Cardiac fibroblast (primary cell): ENCODE measurements at regions not wholly inside any gene's neighbourhood (a gene's known extent, or its start where the extent isn't known, plus 50 kb on each side); places are given as distances from the start of the nearest gene placed in this dataset.

Experiments used
- DNase-seq, 2 donors: peaks; one replicate each; pipeline versions ENCODE4 v3.0.0 to v3.0.0-alpha.2; 2010; ENCODE audit warnings: low read depth in 2 of 2
- H3K4me3 ChIP-seq, 2 donors: replicated peaks in 1 of 2; 1 replicate in 1 of 2; 2 replicates in 1 of 2; pipeline ENCODE4 v1.5.1; 2011; ENCODE audit warnings: low read depth in 2 of 2, low read length in 2 of 2, mild to moderate bottlenecking in 2 of 2, moderate library complexity in 1 of 2
- TF ChIP-seq, protein P1 (sequence below): IDR thresholded peaks from one replicate; pipeline ENCODE4 v1.5.1; 2011; ENCODE audit warnings: low read depth, mild to moderate bottlenecking, low read length, inconsistent platforms

DNA sequence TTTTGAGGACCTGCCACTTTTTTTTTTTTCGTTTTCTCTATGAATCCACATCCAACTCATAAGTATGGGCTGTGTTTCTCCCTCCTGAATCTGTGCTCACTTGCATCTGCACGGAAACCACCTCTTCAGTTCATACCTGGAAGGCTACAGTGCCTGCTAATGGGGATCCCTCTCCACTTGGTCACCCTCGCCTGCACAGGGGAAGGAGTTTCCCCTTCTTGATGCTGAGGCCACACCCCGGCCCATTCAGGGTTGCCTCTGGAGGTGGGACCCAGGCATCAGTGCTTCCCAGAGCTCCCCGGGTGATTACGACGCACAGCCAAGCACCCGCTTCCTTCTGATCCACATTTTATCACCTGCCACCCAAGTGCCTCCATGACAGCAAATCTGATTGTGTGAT is 85.9 kb upstream of the TBC1D3K start:
- TF ChIP-seq, protein P1, sequence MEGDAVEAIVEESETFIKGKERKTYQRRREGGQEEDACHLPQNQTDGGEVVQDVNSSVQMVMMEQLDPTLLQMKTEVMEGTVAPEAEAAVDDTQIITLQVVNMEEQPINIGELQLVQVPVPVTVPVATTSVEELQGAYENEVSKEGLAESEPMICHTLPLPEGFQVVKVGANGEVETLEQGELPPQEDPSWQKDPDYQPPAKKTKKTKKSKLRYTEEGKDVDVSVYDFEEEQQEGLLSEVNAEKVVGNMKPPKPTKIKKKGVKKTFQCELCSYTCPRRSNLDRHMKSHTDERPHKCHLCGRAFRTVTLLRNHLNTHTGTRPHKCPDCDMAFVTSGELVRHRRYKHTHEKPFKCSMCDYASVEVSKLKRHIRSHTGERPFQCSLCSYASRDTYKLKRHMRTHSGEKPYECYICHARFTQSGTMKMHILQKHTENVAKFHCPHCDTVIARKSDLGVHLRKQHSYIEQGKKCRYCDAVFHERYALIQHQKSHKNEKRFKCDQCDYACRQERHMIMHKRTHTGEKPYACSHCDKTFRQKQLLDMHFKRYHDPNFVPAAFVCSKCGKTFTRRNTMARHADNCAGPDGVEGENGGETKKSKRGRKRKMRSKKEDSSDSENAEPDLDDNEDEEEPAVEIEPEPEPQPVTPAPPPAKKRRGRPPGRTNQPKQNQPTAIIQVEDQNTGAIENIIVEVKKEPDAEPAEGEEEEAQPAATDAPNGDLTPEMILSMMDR: no peak
- no peak overlapping the region for H3K4me3 ChIP-seq
- no peak for DNase-seq

DNA sequence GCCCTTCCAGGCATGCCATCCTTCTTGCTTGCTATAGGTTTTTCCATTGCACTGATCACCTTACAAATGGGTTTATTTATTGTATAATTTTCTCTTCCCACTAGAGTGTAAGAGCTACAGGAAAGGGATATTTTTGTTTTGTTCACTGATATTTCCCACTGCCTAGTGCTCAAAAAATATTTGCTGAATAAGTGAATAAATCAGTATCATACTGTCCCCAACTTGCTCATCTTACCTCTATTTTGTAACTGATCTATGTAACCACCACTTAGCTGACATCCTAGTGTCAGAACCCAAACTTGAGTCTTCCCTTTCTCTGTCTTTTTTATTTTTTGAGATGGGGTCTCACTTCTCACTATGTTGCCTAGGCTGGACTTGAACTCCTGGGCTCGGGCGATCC is 87.6 kb upstream of the TBC1D3K start:
- DNase-seq: no peak

DNA sequence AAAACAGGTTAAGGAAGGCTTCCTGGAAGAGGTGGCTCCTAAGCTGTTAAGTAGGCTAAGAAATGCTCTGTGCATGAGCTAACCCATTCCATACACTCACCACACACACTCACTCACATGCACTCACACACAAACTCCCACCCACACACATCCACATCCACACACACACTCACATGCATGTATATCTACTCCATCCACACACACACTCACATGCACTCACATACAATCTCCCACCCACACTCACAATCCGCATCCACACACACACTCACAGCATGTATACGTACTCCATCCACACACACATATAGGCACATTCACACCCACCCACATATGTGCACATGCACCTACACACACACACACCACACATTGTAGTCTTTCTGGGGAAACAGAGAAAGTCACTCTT is 89.3 kb upstream of the HNF1B start:
- DNase-seq: no peak
- H3K4me3 ChIP-seq: no peak overlapping the region
- TF ChIP-seq, protein P1: no peak

More for the DNA sequence above, 87.6 kb upstream of the TBC1D3K start:
- TF ChIP-seq, protein P1: no peak
- no peak overlapping the region for H3K4me3 ChIP-seq

DNA sequence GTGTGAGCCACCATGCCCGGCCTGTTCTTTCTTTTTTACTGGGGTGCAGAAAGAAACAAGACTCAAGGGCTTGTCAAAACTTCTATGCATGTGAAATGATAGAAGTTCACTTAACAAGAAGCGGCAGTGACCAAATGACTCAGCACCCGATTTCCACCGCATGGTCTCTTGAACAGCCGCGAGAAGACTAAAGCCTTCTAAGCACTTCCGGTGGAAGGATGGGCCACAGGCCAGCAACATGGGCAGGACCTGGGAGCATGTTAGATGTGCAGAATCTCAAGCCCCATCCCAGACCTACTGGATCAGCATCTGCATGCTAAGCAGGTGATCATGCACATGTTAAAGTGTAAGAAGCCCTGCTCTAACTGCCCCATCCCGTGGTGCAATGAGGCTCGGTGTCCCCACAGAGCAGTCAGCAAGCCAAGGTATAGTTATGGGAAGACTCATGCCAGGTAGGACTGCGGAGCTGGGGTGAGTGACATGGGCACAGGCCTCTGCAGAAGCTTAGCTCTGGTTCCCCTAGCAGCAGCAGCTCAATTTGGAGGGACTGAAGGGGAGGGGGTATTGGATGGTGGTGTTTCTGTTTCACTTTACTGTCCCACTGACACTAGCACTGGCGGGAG is 88.5 kb upstream of the HNF1B start:
- no peak for DNase-seq
- H3K4me3 ChIP-seq: no peak overlapping the region
- TF ChIP-seq, protein P1: no peak

DNA sequence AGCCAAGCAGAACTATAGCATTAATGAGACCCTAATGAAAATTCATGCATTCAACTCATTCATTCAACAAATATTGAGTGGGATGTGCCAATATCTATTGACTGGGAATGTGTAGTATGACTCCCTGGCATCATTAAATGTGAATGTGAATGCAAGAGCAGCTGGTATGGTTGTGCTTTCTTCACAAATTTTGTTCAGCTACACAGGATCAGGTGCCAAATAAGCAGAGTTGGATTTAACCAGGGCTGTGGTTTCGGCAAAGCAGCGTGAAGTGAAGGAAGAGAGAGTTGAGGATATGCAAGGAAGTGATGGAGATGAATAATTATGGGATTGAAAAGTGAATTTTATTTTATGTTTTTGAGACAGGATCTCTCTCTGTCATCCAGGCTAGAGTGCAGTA is 87.1 kb upstream of the HNF1B start:
- no peak for DNase-seq
- no peak overlapping the region for H3K4me3 ChIP-seq
- TF ChIP-seq, protein P1: no peak

DNA sequence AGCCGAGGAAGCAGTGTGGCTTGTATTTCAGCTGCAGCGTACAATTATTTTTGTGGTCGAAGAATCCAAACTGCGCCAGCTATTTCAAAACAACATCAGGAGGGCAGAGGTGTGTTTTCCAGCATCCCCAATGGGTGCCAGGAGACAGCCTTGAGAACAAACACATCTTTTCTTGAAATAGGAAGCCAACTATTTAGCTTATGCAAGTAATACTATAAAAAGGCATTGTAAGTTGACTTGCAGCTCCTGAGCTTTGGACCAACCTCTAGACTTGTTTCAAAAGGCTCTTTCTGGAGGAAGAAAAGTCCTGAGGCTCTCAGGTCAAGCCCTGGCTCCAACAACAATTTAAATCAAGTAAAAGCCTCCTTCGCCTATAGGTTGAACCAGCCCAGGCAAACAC is 86.6 kb upstream of the HNF1B start:
- TF ChIP-seq, protein P1: no peak
- DNase-seq: no peak
- H3K4me3 ChIP-seq: no peak overlapping the region
